HuH-7 (cell line): ENCODE measurements at regions not wholly inside any gene's neighbourhood (a gene's known extent, or its start where the extent isn't known, plus 50 kb on each side); places are given as distances from the start of the nearest gene placed in this dataset.
"Not testable (repeated sequence)": the region's sequence is repeated elsewhere in the genome, so short reads cannot be mapped to it uniquely, and the experiment has no call there.

Source experiments
- DNase-seq: peaks from one replicate; pipeline ENCODE4 v3.0.0; 2011; ENCODE audit warnings: low spot score

DNA sequence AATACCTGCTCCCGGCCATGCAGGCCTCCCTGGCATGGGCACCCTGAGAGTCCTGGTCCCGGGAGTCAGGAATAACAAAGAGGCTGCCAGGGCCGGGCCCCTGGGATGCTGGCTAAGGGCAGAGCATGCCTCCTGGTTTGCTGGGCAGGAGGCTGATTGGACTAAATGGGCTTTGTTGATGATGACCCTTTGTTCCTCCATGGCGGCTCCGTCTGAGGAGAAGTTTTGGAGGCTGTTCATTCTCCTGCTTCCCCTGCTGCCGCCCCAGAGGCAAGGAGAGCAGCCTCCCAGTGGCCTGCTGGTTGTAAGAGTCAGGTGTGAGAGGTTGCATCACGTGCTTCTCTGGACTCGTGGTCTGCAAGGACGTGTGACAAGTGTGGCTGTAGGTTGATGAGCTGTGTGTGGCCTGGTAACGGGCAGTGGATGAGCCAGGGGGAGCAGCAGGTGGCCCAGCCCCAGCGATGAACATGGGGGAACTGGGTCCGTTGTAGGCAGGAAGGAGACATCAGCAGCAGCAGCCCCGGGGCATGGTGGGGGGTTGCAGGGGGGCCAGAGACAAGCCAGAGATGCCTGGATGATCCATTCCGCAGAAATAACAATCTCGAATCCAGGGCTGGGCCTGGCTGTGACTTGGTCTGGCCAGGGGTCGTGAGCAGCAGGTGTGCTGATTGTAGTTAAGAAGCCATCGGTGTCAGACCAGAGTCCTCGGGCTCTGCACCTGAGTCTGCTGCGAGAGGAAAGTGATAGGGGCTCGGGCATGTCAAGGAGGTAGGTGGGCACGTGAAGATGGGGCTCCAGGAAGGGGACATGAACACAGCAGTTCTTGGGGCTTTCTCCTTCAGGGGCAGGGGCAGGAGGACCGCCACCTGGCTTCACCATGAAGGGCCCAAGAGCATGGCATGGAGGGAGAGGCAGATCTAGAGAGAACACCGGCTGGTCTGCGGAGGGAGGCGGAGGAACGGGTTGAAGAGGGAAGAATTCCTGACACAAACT lies 101.4 kb downstream of the TNFRSF13B start:
- no peak for DNase-seq

DNA sequence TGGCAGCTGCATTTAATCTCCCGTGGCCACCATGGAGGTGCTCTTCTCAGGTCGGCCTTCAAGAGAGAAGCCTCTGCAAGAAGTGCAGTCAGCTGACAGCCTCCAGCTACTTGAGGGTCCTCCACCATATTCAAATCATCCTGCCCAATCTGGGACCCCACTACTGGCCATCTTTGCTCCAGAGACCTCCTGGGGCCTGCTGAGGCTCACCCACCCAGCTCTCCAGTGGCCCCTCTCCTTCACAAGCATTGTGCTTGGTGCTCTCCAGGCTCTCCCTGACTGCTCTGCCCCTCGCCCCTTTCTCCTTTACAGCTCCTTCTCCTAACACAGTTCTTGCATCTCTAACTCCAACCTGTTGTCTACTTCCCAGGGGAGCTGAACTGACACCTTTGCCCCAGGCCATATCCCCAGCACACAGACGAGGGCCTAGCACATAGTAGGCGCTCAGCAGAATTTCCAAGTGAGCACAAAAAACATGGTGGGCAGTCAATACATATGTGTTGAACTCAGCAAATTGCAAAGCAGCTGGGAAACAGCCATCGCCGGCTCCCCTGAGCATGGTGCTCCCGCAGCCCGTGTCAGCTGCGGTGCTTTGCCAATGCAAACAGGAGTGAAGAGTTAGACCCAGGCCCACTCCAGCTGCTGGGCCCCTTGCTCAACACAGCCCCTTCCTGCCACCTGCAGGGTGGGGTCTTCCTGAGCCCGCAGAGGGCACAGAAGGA lies 102.2 kb downstream of the TNFRSF13B start:
- DNase-seq, result not testable (repeated sequence)

DNA sequence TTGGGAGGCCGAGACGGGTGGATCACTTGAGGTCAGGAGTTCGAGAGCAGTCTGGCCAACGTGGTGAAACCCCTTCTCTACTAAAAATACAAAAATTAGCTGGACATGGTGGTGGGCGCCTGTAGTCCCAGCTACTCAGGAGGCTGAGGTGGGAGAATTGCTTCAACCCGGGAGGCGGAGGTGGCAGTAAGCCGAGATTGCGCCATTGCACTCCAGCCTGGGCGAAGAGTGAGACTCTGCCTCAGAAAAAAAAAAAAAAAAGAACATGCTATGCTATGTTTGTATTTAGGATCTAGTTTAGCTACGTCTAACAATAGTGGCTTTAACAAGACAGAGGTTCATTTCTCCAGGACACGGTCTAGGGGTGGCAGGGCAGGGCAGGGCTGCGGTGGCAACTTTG lies 103.3 kb downstream of the TNFRSF13B start:
- not testable (repeated sequence) for DNase-seq

DNA sequence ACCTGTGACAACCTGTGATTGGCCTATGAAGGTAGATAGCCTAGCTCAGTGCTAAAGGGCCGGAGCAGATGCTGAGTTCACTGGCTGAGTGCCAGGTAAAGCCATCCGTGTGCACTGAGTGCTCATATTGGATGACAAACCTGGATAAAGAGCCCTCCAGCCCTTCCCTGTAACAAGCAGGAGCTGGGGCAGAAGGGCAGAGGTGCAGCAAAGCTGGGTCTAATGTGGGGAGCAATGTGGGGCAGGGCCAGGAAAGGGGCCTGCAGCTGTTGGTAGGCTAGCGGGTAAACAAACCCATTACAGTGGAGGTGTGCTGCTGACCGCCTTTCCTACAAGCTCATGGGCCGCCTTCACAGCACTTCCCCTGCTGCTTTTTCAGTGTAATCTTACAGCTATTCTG lies 104.4 kb downstream of the TNFRSF13B start:
- DNase-seq, result not testable (repeated sequence)

DNA sequence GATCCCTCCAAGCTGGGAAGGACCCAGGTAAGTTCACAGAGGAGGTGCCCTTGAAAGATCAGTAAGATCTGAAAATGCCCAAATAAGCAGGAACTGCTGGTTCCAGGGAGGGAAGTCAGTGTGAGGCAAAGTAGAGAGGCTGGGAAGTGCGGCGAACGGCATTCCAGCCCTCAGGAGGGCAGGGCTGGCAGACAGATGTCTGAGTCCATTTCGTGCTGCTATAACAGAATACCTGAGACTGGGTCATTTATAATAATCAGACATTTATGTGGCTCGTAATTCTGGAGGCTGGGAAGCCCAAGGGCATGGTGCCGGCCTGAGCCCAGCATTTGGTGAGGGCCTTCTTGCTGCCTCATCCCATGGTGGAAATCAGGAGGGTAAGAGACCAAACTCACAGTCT lies 105.1 kb downstream of the TNFRSF13B start:
- DNase-seq, result not testable (repeated sequence)

DNA sequence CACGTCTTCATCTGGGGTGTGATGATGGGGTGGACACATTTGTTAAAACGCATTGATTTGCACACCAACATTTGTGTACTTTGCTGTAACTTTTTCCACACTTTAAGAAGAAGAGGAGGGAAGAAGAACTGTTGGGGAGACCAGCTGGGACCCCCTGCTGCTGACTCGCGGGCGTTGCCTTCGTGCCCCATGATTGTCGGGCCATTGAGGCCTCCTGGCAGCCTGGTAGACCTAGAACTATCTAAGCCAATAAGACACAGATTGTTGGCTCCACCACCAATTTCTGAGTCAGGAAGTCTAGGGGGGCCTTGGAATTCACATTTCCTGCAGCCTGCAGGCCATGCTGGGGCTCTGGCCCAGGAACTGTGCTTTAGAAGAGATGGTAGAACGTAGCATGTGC lies 105.5 kb downstream of the TNFRSF13B start:
- DNase-seq, result no peak

DNA sequence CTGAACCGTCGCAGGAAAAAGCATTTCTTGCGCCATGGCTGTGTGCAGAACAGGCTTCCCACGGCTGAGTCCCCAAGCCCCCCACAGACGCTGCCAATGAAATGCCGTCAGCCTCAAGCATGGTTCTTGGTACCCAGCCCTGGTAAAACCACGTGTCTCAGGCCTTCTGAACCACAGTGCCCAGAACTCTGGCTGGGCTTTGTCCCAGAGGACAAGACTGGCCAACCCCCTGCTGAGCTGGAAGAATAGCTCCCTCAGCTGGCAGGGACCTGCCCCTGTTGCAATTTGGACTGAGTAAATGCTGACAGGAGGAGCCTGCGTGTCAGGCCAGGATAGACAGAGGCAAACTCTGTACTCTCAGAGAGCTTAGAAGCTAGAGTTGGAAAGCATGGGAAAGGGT lies 106.2 kb downstream of the TNFRSF13B start:
- not testable (repeated sequence) for DNase-seq

DNA sequence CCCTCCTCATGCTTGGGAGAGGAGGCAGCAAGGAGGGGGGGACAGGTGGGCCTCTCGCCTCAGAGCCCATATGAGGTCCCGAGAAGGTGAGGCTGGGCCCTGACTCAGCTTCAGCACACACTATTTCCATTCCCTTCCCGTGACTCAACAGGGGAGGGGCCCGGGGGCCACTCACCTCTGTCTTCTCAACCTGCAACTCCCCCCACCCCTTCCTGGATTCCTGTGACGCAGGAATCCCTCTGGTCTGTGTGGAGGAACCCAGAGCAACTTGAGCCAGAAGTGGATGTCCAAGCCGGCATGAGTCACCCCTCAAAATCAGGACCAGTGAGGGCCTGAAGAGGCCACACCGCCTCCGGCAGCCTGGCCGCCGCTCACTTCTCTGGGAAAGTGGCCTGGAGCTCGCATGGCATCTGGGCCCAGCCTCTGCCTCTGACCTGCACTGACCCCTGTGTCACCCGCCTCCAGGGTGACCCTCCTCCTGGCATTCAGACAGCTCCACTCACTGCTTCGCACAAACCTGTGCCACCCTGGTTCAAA lies 106.8 kb downstream of the TNFRSF13B start:
- not testable (repeated sequence) for DNase-seq

DNA sequence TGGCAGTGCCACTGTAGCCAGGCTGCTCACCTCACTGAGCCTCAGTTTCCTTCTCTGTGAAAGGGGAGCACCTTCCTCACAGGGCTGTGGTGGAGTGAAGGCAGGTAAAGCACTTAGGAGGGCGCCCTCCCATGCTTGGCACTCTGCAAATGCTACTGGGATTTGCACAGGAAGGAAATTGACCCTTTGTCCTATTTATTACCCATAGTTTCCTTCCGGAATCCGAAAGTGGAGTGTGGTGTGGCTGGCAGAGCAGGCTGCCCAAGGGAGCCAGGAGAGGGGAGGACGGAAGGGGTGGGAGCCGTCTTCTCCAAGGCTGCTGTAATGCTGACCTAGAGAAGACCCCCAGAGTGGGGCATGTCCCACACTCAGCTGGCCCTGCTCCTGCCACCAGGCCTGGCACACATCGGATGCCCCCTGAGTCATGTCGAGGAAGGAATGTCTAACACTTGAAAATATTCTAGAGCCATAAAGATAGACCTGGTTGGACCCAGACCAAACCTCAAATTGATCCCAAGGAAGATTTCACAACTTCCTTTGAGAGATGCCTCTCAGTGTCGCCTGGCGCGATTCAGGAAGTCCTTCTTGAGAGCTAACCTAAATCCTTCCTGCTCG lies 107.3 kb downstream of the TNFRSF13B start:
- not testable (repeated sequence) for DNase-seq

DNA sequence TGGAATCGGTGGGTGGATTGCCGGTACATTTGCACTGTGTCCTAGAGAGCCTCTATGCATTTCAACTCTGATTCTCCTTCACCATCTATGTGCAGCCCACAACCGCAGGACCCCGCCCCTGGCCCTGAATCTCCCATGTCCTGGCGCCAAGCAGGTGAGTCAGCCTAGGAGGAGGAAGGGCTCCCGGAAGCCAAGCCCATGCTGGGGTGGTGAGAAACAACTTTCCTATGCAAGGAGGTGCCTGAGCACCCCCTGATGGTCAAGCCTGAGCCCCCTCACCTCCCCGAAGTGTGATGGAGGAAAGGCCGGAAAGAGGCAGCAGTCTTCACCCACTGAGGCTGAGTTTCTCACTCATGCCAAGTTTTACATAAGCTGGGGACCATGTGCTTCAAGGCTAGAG lies 110.8 kb downstream of the TNFRSF13B start:
- not testable (repeated sequence) for DNase-seq

DNA sequence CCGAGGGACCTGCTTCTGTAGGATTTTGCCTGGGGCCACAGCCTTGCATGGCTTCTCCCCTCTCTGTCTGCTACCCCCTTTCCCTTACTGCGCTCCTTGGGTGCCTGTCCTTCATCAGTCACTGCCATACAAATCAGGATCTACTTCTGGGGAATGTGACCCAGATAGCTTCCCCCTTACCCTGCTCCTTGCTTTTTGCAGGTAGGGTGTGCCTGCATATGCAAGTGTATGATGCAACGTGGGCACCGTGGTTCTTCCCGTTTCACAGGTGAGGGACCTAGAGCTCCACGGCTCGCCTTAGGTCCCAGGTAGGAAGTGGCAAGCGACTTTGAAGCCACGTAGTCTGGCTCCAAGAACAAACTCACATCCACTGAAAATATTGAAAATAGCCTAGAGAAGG lies 111.5 kb downstream of the TNFRSF13B start:
- DNase-seq, result not testable (repeated sequence)

DNA sequence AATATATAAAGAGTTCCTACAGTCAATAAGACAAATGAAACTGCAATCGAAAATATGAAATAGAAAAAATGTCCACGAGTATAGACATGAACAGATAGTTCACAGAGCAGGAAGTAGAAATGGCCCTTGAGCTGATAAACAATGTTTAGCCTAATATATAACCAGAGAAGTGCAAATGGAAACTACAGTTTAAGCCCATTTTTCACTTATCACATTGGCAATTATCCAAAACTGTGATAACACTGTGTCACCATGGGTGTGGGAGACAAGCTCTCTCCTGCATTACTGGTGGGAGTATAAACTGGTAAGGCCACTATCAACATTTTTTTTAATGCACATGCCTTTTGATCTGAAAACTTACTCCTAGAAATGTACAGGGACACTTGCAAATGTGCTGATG lies 112.4 kb downstream of the TNFRSF13B start:
- DNase-seq, result not testable (repeated sequence)

DNA sequence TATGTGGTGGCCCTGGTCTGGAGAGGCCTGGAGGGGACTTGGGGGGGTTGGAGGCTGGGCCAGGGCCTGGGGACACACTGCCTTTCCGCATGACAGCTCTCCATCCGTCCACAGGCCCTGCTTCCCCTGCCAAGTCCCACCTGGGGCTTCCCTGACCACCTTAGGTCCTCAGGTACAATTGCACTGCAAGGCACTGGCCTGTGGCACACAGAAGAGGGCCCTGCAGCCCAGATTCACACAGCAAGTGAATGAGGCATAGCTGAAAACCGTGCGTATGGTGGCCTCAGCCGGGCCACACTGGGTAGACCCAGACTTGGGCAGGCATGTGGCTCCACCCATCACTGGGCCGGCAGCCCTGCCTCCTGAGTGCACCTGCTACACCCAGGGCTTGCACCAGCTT lies 114.2 kb downstream of the TNFRSF13B start:
- not testable (repeated sequence) for DNase-seq

DNA sequence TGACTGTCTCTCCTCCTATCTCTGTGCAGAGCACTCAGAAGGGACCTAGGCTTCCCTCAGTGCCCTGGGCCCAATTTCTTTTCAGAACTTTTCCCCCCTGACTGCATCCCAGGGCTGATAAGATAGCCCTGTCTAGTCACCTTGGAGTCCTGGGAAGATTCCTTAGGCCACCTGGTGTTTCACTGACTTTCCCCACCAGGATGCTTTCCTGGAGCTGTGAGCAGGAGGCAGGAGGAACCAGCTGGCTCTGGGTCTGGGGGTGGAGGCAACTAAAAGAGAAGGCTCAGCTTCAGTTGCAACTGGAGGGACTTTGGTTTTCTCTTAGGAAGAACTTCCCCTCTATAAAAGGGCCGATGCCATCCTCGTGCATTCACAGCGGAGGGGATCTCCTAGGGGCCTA lies 115.1 kb downstream of the TNFRSF13B start:
- not testable (repeated sequence) for DNase-seq

DNA sequence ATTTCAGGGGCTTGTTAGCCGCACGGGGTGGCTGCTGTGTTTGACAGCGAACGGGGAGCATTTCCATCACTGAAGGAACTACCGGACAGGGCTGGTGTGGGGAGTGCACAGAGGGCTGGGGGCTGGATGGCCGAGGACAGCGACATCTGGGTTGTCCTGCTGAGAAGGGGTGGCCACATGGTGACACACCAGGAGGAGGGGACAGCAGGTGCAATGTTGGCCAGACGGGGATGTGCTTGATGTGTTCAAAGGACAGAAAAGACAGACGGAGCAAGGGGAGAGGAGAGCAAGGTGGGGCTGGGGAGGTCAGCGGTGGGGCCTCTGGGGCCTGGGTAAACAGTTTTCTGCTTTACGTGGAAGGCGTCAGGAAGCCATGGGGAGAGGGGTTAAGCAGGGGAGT lies 115.7 kb downstream of the TNFRSF13B start:
- DNase-seq, result not testable (repeated sequence)

DNA sequence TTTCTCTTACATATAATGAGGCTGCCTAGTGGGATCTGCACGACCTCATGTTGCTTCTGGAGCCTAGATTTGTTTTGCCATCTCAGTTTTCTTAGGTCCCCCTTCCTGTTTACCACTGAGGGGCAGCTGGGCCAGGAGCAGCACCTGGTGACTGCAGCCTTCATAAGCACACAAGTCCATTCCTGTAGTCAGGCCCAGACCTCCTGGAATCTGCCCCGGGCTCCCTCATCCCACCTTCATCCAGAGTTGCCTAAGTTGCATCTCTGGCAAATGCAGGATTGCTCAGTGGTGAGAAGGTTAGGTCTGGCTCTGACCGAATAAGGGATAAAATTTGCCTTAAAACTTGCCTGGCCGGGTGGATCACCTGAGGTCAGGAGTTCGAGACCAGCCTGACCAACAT lies 117.3 kb downstream of the TNFRSF13B start:
- not testable (repeated sequence) for DNase-seq

DNA sequence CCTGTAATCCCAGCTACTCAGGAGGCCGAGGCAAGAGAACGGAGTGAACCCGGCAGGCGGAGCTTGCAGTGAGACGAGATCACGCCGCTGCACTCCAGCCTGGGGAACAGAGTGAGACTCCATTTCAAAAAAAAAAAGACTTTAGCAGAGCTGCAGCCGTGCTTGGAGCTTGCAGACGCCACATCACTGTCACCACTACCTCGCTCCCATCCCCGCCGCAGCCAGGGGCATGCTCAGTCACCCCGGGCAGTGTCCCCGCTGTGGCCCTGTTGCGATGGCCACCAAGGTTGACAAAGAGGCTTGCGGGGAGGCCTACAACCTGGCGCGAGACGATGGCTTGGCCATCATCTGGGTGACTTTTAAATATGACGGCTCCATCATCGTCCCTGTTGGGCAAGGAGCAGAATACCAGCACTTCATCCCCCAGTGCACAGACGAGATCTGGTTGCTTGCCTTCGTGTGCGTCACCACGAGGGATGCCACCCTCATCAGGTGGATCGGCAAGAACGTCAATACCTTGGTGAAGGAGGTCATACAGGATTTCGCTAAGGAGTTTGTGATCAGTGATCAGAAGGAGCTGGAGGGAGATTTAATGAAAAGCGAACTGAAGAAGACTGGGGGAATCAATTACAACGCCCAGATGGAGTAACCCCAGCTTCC lies 118.1 kb downstream of the TNFRSF13B start:
- DNase-seq, result no peak

DNA sequence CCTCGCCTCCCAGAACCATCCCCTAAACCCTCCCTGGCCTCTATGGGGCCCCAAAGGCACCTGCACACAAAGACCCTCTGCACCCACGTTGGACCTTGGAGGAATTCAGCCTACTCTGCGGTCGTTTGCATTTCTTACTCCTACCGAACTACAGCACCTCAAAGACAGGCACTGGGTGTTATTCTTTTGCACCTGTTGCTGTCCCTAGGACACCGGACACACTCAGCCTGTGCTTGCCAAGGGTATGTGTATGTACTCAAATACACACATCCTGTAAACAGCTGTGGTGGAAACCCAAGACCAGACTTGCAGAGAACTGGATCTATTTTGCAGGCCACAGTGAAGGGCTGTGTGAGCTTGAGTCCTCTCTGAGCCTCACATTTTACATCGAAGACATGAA lies 122.1 kb downstream of the TNFRSF13B start:
- DNase-seq, result not testable (repeated sequence)

DNA sequence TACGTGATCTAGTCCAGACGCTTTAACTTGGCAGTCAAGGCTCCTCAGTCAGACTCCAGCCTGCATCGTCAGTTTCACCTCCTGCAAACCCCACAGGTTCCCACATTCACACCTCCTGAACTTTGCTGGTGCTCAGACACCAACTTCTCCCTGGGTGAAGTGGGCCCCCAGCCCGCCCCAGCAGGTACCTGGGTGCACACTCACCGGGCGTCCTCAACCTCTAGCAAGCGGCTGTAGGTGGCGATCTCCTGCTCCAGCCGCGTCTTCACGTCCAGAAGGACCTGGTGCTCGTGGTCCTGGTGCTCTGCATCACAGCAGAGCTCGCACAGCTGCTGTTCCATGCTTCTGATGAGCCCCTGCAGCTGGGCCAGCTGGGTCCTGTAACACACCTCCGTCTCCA lies 122.9 kb downstream of the TNFRSF13B start:
- not testable (repeated sequence) for DNase-seq

DNA sequence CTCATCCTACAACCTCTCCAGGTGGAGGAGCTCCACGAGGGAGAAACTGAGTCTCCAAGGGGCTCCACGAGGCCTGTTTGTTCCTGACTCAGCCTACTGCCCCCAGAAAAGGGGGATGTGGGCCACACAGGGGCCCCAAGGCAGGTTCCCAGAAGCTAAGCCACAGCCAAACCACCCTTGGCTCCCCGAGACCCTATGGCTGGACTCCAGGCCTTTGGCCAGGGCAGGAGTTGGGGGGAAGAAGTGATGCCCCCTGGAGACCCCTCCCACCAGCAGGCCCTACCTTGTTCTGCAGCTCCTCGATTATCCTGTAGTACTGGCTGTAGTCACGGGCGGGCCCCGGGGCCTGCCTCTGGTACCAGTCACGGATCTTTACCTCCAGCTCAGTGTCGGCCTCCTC lies 126.8 kb downstream of the TNFRSF13B start:
- not testable (repeated sequence) for DNase-seq

DNA sequence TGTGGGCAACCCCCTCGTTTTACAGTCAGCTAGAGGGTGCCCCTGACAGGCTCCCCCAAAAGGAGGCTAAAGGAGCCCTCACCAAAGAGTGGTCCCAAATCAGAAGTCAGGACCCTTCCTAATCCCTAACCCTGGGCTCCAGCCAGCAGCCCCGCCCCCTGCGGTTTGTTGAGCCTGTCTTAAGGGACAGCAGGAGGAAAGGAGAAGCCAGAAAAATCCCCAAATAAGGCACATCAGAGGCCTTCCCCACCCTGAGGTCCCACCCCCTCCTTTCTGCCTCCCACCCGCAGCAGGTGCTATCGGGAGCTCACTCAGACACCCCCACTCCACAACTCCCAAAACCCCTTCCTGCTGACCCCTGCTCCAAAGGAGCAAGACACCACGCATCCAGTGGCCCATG lies 127.2 kb downstream of the TNFRSF13B start:
- DNase-seq, result not testable (repeated sequence)

DNA sequence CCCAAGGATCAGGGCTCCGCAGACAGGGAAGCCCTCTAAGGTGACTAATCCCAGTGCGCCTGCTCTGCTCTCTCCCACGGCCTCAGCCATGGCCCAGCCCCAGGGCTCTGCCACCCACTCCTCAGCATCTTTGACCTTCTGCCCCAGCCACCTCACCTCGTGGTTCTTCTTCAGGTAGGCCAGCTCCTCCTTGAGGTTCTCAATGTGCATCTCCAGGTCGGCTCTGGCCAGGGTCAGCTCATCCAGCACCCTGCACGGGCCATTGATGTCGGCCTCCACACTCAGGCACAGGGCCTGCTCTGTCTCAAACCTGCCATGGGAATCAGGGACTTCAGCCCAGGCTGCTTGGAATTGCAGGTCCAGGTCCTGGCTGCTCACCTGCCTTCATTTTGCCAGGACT lies 128.4 kb downstream of the TNFRSF13B start:
- not testable (repeated sequence) for DNase-seq
